ENCODE measurements at regions not wholly inside any gene's neighbourhood (a gene's known extent, or its start where the extent isn't known, plus 50 kb on each side); places are given as distances from the start of the nearest gene placed in this dataset.

DNA sequence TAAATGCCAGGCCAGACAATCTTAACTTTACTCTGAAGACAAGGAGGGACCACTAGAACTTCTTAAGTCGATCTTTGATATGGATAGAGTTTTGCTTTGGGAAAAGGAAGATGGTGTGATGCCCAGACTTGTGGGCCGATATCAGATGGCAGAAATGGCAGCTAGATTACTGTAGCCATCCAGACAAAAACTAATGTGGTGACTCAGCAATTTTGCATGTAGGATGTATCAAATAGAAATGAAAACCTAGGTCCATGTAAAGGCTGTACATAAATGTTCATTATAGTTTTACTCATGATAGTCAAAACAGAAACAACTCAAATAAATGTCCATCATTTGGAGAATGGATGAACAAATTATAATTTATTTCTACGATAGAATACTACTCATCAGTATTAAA is 121.5 kb downstream of the APIP start:
- TF ChIP-seq, protein P1, sequence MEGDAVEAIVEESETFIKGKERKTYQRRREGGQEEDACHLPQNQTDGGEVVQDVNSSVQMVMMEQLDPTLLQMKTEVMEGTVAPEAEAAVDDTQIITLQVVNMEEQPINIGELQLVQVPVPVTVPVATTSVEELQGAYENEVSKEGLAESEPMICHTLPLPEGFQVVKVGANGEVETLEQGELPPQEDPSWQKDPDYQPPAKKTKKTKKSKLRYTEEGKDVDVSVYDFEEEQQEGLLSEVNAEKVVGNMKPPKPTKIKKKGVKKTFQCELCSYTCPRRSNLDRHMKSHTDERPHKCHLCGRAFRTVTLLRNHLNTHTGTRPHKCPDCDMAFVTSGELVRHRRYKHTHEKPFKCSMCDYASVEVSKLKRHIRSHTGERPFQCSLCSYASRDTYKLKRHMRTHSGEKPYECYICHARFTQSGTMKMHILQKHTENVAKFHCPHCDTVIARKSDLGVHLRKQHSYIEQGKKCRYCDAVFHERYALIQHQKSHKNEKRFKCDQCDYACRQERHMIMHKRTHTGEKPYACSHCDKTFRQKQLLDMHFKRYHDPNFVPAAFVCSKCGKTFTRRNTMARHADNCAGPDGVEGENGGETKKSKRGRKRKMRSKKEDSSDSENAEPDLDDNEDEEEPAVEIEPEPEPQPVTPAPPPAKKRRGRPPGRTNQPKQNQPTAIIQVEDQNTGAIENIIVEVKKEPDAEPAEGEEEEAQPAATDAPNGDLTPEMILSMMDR (conservative IDR thresholded peaks at IDR 0.05; ENCODE audit: low read length): no peak
- no peak for TF ChIP-seq EZH2phosphoT487 (IDR thresholded peaks at IDR 0.05; ENCODE audit: borderline replicate concordance, low read depth, low read length)

Data from OCI-LY7 (cell line).